Cardiac muscle cell (in vitro differentiated cells and primary cell): ENCODE measurements at regions not wholly inside any gene's neighbourhood (a gene's known extent, or its start where the extent isn't known, plus 50 kb on each side); places are given as distances from the start of the nearest gene placed in this dataset.

Source experiments
- DNase-seq, 2 donors: peaks; one replicate each; pipeline versions ENCODE4 v3.0.0 to v3.0.0-alpha.2; 2010 to 2017; ENCODE audit warnings: low read depth in 1 of 2, low spot score in 1 of 2
- H3K27ac ChIP-seq: fragments of 200-600 bp; sonication (generic); 2 replicates; pipeline ENCODE4 v1.5.1; 2016
- H3K27me3 ChIP-seq: fragments of 200-600 bp; sonication (generic); 2 replicates; pipeline ENCODE4 v1.6.0; 2016; ENCODE audit warnings: control low read depth
- H3K36me3 ChIP-seq: fragments of 200-600 bp; sonication (generic); 2 replicates; pipeline ENCODE4 v1.5.1; 2016; ENCODE audit warnings: control low read depth
- H3K4me1 ChIP-seq: fragments of 200-600 bp; sonication (generic); 2 replicates; pipeline ENCODE4 v1.8.1; 2017; ENCODE audit warnings: low read depth, mild to moderate bottlenecking, mixed run types
- H3K4me3 ChIP-seq: fragments of 200-600 bp; sonication (generic); 2 replicates; pipeline ENCODE4 v1.5.1; 2016; ENCODE audit warnings: mild to moderate bottlenecking
- H3K9me3 ChIP-seq: fragments of 200-600 bp; sonication (generic); 2 replicates; pipeline ENCODE4 v1.5.1; 2017; ENCODE audit warnings: low read depth, mild to moderate bottlenecking, control low read depth
- TF ChIP-seq, protein P1 (sequence below): IDR thresholded peaks from 2 replicates; pipeline ENCODE4 v1.5.1; 2012; ENCODE audit warnings: low read depth, mild to moderate bottlenecking, low read length

GRCh38 chr2:129711816-129712675 is 267.4 kb upstream of the RAB6C start:
- H3K27ac ChIP-seq, result no peak overlapping the region
- DNase-seq, result no peak
- H3K27me3 ChIP-seq, result no peaks in the 10 kb centered on the region

DNA sequence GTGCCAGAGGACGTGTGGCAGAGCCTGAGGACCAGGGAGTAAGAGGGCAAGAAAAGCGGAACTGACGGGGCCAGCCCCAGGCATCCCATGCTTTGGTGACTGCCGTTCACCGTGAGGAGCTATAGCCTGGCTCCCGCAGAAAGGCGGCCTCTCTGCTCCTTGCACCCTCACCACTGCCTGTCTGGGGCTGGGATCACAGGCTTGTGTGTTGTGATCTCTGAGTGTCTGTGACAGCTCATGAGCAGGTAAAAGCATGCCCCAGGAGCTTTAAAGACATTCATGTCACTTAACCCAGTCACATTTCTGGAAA is 266.8 kb upstream of the RAB6C start:
- TF ChIP-seq, protein P1, sequence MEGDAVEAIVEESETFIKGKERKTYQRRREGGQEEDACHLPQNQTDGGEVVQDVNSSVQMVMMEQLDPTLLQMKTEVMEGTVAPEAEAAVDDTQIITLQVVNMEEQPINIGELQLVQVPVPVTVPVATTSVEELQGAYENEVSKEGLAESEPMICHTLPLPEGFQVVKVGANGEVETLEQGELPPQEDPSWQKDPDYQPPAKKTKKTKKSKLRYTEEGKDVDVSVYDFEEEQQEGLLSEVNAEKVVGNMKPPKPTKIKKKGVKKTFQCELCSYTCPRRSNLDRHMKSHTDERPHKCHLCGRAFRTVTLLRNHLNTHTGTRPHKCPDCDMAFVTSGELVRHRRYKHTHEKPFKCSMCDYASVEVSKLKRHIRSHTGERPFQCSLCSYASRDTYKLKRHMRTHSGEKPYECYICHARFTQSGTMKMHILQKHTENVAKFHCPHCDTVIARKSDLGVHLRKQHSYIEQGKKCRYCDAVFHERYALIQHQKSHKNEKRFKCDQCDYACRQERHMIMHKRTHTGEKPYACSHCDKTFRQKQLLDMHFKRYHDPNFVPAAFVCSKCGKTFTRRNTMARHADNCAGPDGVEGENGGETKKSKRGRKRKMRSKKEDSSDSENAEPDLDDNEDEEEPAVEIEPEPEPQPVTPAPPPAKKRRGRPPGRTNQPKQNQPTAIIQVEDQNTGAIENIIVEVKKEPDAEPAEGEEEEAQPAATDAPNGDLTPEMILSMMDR, result no peak
- no peak overlapping the region for H3K4me3 ChIP-seq
- H3K9me3 ChIP-seq, result no peaks in the 10 kb centered on the region
- DNase-seq, result no peak
- H3K4me1 ChIP-seq, result no peaks in the 10 kb centered on the region
- H3K27ac ChIP-seq, result no peak overlapping the region
- no peaks in the 10 kb centered on the region for H3K36me3 ChIP-seq
- no peaks in the 10 kb centered on the region for H3K27me3 ChIP-seq

More at GRCh38 chr2:129711816-129712675, 267.4 kb upstream of the RAB6C start:
- H3K9me3 ChIP-seq, result no peaks in the 10 kb centered on the region
- H3K4me1 ChIP-seq, result no peaks in the 10 kb centered on the region
- H3K4me3 ChIP-seq, result no peak overlapping the region
- TF ChIP-seq, protein P1, result no peak
- H3K36me3 ChIP-seq, result no peaks in the 10 kb centered on the region

DNA sequence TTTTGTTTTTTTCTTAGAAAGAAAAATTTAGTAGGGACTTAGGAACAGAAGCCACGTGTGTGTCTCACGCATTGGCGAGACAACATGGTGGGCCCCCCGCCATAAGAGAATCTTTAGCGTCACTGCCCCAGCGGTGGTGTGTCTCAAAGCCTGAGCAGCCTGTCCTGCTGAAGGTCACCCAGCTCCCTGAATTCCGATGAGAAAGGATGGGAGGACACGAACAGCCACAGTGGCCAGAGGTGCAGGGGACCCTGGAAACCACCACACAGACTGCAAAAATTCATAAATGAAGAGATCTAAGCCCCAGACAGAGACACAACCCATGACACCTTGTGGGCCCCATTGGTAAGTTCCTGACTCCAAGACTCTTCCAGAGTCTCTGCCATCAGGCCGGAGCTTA is 266.1 kb upstream of the RAB6C start:
- no peaks in the 10 kb centered on the region for H3K9me3 ChIP-seq
- no peak overlapping the region for H3K27ac ChIP-seq
- no peak overlapping the region for H3K4me3 ChIP-seq
- DNase-seq, result no peak
- H3K36me3 ChIP-seq, result no peaks in the 10 kb centered on the region
- TF ChIP-seq, protein P1, result no peak
- no peaks in the 10 kb centered on the region for H3K27me3 ChIP-seq
- H3K4me1 ChIP-seq, result no peaks in the 10 kb centered on the region

DNA sequence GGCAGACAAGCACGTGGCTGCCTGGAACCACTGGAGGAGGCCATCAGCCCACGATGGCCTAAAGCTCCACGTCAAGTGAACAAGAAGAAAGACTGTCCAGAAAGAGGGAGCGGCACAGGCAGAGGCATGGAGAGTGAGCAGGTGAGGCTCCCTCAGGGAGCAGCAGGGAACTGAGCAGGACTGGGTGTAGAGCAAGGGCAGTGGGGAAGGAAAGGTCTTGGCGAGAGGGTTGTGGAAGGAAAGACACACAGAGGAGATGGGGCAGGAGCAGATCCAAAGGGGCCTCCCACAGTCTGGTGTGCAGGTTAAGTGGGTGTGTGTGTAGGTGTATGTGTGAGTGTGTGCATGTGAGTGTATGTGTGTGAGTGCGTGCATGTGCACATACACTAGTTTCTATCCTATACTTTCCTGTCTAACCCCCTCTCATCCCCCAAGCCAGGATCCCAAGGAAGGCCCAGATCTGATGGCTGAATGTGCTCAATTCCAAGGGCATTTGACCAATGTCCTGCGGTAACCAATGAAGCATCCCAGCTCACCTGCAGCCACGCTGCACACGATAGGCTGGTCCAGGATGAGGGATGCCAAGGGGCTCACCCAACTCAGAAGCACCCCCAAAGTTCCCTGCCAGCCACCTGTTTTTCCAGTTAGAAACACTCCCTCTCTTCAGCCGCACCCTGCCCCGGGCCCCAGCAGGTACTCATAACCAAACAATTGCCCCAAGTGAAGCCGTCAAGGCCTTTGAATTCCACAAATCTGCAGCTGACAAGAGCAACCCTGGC is 262.5 kb upstream of the RAB6C start:
- TF ChIP-seq, protein P1, result no peak
- Histone ChIP-seq H3K27ac (no peak overlapping the region), H3K9me3 (no peaks in the 10 kb centered on the region), H3K27me3 (no peaks in the 10 kb centered on the region), H3K4me3 (no peak overlapping the region), H3K4me1 (no peaks in the 10 kb centered on the region), H3K36me3 (no peaks in the 10 kb centered on the region)
- DNase-seq, result no peak

GRCh38 chr2:129717560-129718130 is 261.8 kb upstream of the RAB6C start:
- TF ChIP-seq, protein P1, result no peak
- H3K27me3 ChIP-seq, result no peaks in the 10 kb centered on the region
- H3K4me3 ChIP-seq, result no peak overlapping the region
- no peak for DNase-seq
- no peak overlapping the region for H3K27ac ChIP-seq
- no peaks in the 10 kb centered on the region for H3K9me3 ChIP-seq
- no peaks in the 10 kb centered on the region for H3K4me1 ChIP-seq
- H3K36me3 ChIP-seq, result no peaks in the 10 kb centered on the region
